Astrocyte (in vitro differentiated cells and primary cell): ENCODE measurements at regions not wholly inside any gene's neighbourhood (a gene's known extent, or its start where the extent isn't known, plus 50 kb on each side); places are given as distances from the start of the nearest gene placed in this dataset.

Experiments
- CTCF ChIP-seq: IDR thresholded peaks from 2 replicates; pipeline ENCODE4 v1.5.1; 2011; ENCODE audit warnings: low read depth, mild to moderate bottlenecking, inconsistent platforms, low read length, moderate library complexity; ENCODE audit not compliant: insufficient read depth
- EZH2 ChIP-seq: IDR thresholded peaks from 2 replicates; pipeline ENCODE4 v1.6.1; 2012; ENCODE audit warnings: mild to moderate bottlenecking, low read length, inconsistent platforms; ENCODE audit not compliant: insufficient read depth

GRCh38 chr2:52210611-52211010, 1178.7 kb upstream of the NRXN1 start:
- TF ChIP-seq CTCF (no peak), EZH2 (no peak)
